GM13977 (cell line): ENCODE measurements at regions not wholly inside any gene's neighbourhood (a gene's known extent, or its start where the extent isn't known, plus 50 kb on each side); places are given as distances from the start of the nearest gene placed in this dataset.
"Not testable (repeated sequence)": the region's sequence is repeated elsewhere in the genome, so short reads cannot be mapped to it uniquely, and the experiment has no call there.

Experiments used
- DNase-seq: peaks from one replicate; pipeline ENCODE4 v3.0.0; 2012; ENCODE audit warnings: low spot score
- in situ Hi-C: fragments of 300-500 bp; cut with MboI; formaldehyde crosslinking; loops from one replicate; pipeline ENCODE4 v1.12.0; 2022; ENCODE audit warnings: low sequenced_read_pairs, low pct_unique_long_range_greater_than_20kb, mixed read lengths, inconsistent platforms; ENCODE audit not compliant: unreplicated experiment
- TF ChIP-seq, protein P1 (sequence below): IDR thresholded peaks from 2 replicates; pipeline ENCODE4 v1.5.1; 2012; ENCODE audit warnings: mild to moderate bottlenecking, control low read depth; ENCODE audit not compliant: insufficient read depth; ENCODE audit errors: extremely low read depth, missing control alignments

DNA sequence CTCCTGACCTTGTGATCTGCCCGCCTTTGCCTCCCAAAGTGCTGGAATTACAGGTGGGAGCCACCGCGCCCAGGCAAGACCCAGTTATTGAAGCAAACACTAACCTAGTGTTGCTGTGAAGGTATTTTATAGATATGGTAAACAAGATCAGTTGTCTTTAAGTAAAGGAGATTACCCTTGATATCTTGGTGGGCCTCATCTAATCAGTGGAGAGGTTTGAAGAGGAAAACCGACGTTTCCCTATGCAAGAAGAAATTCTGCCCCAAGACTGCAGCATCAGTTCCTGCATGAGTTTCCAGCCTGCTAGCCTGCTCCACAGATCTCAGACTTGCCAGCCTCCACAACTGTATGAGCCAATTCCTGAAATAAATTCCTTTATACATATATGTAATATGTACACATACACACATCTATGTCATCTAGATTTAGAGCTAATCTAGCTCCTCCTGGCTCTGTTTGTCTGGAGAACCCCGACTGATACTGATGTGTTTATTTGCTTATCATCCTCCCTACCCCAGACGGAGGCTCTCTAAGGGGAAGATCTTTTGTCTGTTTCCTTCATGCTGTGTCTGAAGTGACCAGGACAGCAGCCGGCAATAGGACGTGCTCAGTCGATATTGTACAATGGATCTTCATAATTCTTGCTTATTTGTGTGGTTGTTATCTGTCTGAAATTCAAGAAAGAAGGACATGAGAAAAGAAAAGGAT is 90.9 kb downstream of the IER5 start:
- DNase-seq = no peak
- in situ Hi-C loops = loop anchor here (25.0 kb wide), 1 partner anchor 758 kb away; no protein-coding TSS in a partner anchor
- TF ChIP-seq, protein P1, sequence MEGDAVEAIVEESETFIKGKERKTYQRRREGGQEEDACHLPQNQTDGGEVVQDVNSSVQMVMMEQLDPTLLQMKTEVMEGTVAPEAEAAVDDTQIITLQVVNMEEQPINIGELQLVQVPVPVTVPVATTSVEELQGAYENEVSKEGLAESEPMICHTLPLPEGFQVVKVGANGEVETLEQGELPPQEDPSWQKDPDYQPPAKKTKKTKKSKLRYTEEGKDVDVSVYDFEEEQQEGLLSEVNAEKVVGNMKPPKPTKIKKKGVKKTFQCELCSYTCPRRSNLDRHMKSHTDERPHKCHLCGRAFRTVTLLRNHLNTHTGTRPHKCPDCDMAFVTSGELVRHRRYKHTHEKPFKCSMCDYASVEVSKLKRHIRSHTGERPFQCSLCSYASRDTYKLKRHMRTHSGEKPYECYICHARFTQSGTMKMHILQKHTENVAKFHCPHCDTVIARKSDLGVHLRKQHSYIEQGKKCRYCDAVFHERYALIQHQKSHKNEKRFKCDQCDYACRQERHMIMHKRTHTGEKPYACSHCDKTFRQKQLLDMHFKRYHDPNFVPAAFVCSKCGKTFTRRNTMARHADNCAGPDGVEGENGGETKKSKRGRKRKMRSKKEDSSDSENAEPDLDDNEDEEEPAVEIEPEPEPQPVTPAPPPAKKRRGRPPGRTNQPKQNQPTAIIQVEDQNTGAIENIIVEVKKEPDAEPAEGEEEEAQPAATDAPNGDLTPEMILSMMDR = no peak

DNA sequence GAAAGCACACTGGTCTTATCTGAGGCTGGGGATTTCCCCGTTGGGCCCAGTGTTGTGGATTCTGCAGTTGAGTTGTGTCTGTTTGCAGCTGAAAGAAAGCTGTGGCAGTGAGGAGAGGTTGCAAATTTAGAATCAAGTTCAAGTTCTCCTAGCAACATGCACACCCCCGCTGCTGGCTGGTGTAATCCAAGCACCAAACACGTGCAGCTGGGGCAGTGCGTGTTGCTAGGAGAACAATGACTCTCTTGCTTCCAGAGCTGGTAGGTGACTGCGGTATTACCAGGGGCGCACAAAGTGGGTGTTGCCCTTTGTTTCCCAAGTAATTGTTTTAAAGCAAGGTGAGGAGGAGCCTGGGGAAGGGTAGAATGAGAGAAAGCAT is 91.5 kb downstream of the IER5 start:
- DNase-seq = peak; percentile 54
- in situ Hi-C loops = loop anchor here (10.0 to 25.0 kb wide), 2 partner anchors 235 to 757 kb away; no protein-coding TSS in a partner anchor
- TF ChIP-seq, protein P1 = no peak

DNA sequence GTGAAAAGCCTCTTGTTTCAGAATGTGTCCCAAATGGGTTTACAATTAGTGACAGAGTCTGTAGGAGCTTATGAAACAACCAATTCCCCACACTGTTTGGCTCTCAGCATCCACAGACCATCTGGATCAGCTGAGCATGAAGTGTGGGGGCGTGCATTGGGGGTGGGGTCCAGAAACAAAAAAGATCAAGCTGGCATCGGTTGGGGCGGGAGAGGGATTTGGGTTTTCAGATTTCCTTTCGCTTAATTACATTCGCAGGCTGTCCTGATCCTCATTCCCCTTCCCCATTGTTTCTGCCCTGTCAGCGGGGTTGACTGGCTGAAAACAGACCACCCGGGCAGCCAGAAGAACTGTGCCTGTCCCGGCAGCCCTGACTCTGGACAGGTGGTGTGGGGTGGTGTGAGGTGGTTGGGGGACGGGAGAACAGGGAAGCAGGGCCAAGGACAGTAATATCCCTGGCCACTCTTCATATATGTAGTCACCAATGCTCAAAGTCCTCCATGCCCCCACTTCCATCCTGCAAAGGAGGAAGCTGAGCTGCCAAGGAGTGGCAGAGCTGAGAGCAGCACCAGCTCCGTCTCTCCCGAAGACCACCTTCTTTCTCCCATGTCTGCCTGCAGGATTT is 92.0 kb downstream of the IER5 start:
- TF ChIP-seq, protein P1 = no peak
- no peak for DNase-seq
- in situ Hi-C loops = loop anchor here (10.0 to 25.0 kb wide), 2 partner anchors 234 to 757 kb away; no protein-coding TSS in a partner anchor

DNA sequence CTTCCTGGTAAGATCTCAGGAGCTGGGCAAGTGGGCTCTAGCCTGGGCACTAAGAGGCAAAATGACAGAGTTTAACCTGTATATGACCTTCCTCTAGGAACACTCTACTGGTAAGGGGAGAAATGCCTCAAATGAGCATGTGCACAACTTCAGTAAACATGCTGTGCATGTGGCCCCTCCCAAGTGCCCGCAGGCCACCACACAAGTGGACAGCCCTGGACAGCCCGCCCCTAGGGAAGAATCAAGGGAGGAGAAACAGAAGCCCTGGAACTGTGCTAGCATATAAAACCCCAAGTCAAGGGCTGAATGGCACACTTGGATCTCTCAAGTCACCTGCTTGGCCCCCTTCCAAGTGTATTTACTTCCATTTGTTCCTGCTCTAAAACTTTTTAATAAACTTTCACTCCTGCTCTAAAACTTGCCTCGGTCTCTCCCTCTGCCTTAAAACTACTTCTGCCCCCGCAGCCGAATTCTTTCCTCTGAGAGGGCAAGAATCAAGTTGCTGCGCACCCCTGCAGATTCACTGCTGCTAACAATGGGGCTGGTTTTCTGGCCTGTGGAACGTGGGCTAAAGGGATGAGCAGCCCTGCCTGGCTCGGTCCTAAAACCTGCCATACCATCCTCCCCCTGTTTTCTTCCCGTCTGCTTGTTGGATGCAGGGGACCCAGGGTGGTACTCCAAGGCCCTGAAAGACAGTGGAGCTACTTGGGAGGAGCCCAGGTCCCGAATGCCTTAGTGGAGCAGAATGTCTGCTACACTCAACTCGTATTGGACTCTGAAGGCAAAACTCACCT is 93.5 kb downstream of the IER5 start:
- TF ChIP-seq, protein P1 = no peak
- in situ Hi-C loops = loop anchor here (10.0 to 25.0 kb wide), 2 partner anchors 233 to 755 kb away; no protein-coding TSS in a partner anchor
- no peak for DNase-seq

DNA sequence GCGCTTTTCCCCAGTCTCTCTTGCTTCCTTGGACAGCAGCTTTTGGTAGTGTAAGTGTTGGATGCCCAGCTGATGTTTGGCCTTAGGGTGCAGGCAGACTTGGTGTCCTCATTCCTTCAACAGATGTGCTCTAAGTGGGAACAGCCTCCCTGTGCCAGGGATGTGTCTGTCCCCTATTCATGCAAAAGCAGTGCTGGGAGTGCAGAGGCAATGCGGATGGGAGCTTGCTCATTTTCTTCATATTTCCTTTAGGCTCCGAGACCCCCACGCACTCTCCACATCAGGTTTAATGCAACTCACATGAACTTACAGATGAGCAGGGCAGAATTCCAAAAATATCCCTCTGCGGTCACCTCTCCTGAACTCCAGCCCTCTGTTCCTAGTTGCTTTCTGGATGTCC is 96.1 kb downstream of the IER5 start:
- in situ Hi-C loops = loop anchor here (10.0 to 25.0 kb wide), 2 partner anchors 230 to 753 kb away; no protein-coding TSS in a partner anchor
- no peak for DNase-seq
- TF ChIP-seq, protein P1 = no peak

DNA sequence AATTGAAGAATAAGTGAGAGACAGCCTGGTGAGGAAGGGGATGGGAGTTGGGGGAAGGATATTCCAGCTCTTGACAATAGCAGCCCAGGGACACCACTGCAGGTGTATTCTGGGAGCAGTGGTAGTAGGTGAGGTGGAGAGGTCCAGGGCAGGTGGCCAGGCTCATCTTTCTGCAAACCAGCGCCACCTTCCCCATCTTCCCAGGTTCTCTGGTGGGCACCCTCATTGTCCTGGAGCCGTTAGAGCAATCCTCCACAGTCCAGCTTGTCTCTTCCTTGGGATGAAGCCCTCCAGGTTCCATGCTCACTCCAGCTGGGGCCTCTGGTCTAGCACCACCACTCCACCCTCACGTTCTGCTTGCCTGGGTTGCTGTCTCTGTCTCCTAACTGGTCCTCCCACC is 97.0 kb downstream of the IER5 start:
- DNase-seq = no peak
- TF ChIP-seq, protein P1 = no peak
- in situ Hi-C loops = loop anchor here (10.0 to 25.0 kb wide), 2 partner anchors 229 to 752 kb away; no protein-coding TSS in a partner anchor

DNA sequence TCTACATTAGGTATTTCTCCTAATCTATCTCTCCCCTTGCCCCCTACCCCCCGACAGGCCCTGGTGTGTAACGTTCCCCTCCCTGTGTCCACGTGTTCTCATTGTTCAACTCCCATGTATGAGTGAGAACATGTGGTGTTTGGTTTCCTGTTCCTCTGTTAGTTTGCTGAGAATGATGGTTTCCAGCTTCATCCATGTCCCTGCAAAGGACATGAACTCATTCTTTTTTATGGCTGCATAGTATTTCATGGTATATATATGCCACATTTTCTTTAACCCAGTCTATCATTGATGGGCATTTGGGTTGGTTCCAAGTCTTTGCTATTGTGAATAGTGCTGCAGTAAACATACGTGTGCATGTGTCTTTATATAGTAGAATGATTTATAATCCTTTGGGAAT is 97.6 kb downstream of the IER5 start:
- in situ Hi-C loops = loop anchor here (10.0 to 25.0 kb wide), 2 partner anchors 229 to 751 kb away; no protein-coding TSS in a partner anchor
- DNase-seq = not testable (repeated sequence)
